ENCODE measurements at regions not wholly inside any gene's neighbourhood (a gene's known extent, or its start where the extent isn't known, plus 50 kb on each side); places are given as distances from the start of the nearest gene placed in this dataset.
"Not testable (repeated sequence)": the region's sequence is repeated elsewhere in the genome, so short reads cannot be mapped to it uniquely, and the experiment has no call there.

DNA sequence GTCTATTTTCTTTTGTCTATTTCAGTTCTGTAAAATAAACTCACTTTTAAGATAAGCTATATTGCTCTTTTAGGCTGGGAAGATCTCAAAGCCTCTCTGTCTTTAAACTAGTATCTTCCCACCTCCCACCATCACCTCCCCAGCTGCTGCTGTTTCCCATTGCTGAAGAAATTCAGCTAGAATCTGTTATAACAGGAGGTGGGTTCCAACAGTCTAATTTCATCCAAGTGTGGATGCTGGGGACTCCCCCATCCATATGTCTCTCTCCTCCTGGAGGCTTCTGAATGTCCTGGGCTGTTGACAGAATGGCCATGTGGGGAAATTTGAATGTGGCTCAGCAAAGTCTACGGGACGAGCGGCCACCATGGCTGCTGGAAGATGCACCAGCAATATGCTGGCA, 301.0 kb downstream of the RASEF start:
- no peak for DNase-seq
- in situ Hi-C loops (cut with MboI; ENCODE audit: low pct_unique_long_range_greater_than_20kb, low sequenced_read_pairs), result no loop called here

GRCh38 chr9:82763656-82764055, 299.3 kb downstream of the RASEF start:
- DNase-seq, result no peak

DNA sequence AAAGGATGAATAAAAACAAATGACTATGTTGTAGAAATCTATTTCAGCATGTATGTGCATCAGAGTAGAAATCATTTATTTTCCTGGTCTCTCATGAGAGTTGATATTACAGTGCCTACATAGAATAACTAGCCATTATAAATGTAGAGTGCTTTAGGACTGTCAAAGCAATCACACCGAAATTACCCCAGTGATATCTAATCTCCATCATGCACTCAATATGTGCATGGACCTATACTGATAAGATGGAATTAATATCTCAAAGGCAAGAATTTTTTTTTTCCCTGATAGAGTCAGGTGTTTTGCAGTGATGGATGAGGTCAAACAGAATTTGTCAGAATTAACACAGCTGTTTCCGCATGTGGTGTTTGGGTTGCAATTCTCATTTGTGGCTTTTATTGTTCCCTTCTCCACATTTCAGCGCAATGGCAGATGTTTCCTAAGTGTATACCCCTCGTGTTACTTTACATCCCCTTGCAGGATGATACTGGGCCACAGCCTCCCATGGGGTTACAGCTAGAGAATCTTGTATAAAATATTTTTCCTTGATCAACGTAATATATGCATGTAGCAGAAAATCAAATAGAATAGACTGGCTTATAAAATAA, 298.8 kb downstream of the RASEF start:
- in situ Hi-C loops (cut with MboI; ENCODE audit: low pct_unique_long_range_greater_than_20kb, low sequenced_read_pairs), result no loop called here
- DNase-seq, result peak; percentile 13

More at GRCh38 chr9:82763656-82764055, 299.3 kb downstream of the RASEF start:
- in situ Hi-C loops (cut with MboI; ENCODE audit: low pct_unique_long_range_greater_than_20kb, low sequenced_read_pairs), result no loop called here

- in situ Hi-C loops (cut with MboI; ENCODE audit: low pct_unique_long_range_greater_than_20kb, low sequenced_read_pairs); DNase-seq: not testable (repeated sequence)
Observed at GRCh38 chr9:82774707-82775231, 288.2 kb downstream of the RASEF start.

DNA sequence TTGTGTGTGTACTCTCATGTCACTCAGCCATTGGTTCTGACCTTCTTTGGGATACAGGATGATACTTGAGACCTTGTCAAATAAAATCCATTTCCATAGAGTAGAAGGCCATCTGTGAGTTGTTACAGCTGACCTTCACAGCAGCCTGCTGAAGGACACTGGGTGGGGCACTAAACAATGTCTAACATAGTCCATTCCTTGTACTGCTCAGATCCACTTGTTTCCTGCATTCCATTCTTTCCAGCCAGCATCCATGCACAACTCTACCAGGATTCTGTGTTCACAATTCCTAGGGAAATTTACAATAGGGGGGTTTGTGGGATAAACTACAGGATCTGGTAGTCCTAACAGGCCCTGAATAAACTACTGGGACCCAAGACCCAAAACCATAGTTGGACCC, 286.4 kb downstream of the RASEF start:
- DNase-seq, result no peak
- in situ Hi-C loops (cut with MboI; ENCODE audit: low pct_unique_long_range_greater_than_20kb, low sequenced_read_pairs), result no loop called here

DNA sequence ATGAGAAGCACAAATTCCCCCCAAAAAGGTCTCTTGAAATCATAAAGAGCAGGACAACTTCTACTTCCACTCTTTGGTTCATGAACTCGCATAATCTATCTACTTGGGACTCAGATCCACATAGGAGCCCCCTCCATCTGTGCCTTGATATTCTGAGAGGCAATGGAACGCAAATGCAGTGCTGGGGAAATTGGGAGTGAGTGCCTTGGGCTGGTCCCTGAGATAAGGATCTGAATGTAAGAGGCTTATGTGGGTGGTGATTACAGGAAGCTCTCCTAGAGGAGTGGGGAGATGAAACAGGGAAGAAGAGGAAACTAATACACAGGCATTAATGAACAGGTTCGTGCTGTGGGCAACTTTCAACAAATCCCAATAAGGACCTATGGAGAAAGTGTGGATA, 285.6 kb downstream of the RASEF start:
- DNase-seq, result no peak
- in situ Hi-C loops (cut with MboI; ENCODE audit: low pct_unique_long_range_greater_than_20kb, low sequenced_read_pairs), result no loop called here

GRCh38 chr9:82778923-82779322, 284.0 kb downstream of the RASEF start:
- in situ Hi-C loops (cut with MboI; ENCODE audit: low pct_unique_long_range_greater_than_20kb, low sequenced_read_pairs); DNase-seq: not testable (repeated sequence)

DNA sequence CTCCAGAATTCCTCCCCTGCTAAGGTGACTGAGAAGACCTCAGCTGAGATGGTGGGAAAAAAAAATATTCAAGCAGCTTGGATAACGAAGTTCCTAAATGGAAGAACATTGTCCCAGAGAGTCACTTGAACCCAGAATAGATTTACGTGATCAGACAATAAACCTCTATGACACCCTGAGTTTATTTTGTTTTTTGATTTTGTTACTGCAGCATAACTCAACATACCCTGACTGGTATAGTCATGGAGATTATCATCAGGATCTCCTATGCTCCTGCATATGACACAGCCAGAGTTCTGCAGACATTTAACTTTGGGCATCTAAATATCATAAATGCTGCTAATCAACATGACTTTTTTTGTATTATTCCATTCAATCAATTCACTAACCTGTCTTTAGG, 282.9 kb downstream of the RASEF start:
- in situ Hi-C loops (cut with MboI; ENCODE audit: low pct_unique_long_range_greater_than_20kb, low sequenced_read_pairs), result no loop called here
- DNase-seq, result no peak

GRCh38 chr9:82781921-82782392, 281.0 kb downstream of the RASEF start:
- no peak for DNase-seq
- in situ Hi-C loops (cut with MboI; ENCODE audit: low pct_unique_long_range_greater_than_20kb, low sequenced_read_pairs), result no loop called here

DNA sequence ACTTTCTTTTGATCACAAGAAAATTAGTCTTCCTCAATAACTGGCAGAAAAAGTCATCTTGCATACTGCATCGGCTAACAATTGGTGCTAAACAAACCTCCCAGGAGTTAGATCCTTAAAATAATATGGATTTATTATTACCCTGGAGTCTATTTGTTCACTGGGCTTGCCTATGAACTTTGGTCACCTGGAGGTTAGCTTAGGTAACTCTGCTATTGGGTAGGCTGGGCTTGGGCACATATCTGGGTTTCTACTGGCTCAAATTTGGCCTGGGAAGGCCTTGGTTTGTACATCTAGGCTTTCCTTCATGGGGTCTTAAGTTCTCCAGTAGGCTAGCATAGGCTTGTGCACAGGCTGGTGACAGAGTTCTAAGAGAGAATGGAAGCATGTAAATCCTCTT, 279.9 kb downstream of the RASEF start:
- no peak for DNase-seq
- in situ Hi-C loops (cut with MboI; ENCODE audit: low pct_unique_long_range_greater_than_20kb, low sequenced_read_pairs), result no loop called here

DNA sequence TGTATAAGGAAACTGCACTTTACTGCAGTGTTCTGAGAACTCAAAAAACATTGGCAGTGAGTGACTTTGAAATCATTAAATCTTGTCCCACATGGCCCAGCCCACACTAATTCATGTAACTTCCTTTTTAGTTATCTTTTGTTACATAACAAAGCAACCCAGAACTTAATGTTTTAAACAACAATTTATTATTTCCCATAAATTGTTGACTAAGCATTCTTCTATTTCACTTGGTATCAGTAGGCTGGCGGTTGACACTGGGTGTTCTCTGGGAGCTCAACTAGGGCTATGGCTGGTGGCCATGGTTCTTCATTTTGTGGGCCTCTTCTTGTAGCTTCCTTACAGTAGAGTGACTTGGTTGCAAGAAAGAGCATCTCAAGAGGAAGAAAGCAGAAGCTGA, 278.4 kb downstream of the RASEF start:
- no peak for DNase-seq
- in situ Hi-C loops (cut with MboI; ENCODE audit: low pct_unique_long_range_greater_than_20kb, low sequenced_read_pairs), result no loop called here

- no peak for DNase-seq
- in situ Hi-C loops (cut with MboI; ENCODE audit: low pct_unique_long_range_greater_than_20kb, low sequenced_read_pairs), result no loop called here
Observed at GRCh38 chr9:82789155-82789824, 273.7 kb downstream of the RASEF start.

DNA sequence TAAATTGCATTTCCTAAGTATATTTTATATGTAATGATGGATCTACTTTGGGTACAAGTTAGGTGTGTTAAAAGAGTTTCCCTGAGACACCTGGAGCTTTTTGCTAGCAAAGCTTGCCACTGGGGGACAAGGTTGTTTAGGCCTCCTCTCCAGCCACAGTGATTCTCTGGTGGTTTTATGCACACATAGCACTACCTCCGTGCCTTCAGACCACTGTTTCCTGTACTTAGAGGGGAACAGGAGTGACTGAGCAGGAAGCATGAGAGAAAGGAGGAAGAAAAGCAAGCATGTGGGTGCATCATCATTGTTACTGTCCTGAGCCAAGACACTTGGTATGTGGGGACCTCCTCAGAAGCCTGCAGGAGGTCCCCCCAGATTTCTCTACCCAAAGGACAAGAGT, 272.1 kb downstream of the RASEF start:
- DNase-seq, result peak; percentile 9
- in situ Hi-C loops (cut with MboI; ENCODE audit: low pct_unique_long_range_greater_than_20kb, low sequenced_read_pairs), result no loop called here

- DNase-seq, result no peak
- in situ Hi-C loops (cut with MboI; ENCODE audit: low pct_unique_long_range_greater_than_20kb, low sequenced_read_pairs), result no loop called here
Observed at GRCh38 chr9:82791692-82792091, 271.2 kb downstream of the RASEF start.

DNA sequence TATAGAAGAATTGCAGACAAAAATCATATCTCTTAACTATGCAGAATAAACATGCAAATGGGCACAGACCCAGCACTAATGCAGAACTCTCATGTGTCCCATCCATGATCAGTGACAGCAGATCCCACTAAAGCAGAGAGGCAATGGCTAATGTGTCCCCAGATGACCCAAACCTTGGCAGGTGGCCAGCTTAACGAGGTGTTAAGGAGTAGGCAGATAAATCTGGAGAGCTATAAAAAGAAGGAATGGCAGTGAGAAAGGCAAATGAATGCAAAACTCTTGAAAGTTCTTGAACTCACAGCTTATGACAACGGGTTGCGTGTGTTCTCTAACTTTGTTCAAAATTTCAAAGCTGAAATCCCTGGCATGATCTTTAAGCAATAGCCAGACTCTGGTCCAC, 265.4 kb downstream of the RASEF start:
- no peak for DNase-seq

GRCh38 chr9:82799286-82799685, 263.7 kb downstream of the RASEF start:
- in situ Hi-C loops (cut with MboI; ENCODE audit: low pct_unique_long_range_greater_than_20kb, low sequenced_read_pairs), result no loop called here

More for the DNA sequence above, 265.4 kb downstream of the RASEF start:
- in situ Hi-C loops (cut with MboI; ENCODE audit: low pct_unique_long_range_greater_than_20kb, low sequenced_read_pairs), result no loop called here

GRCh38 chr9:82805027-82805426, 257.9 kb downstream of the RASEF start:
- DNase-seq, result no peak
- in situ Hi-C loops (cut with MboI; ENCODE audit: low pct_unique_long_range_greater_than_20kb, low sequenced_read_pairs), result no loop called here

More at GRCh38 chr9:82799286-82799685, 263.7 kb downstream of the RASEF start:
- DNase-seq, result no peak

- DNase-seq, result no peak
- in situ Hi-C loops (cut with MboI; ENCODE audit: low pct_unique_long_range_greater_than_20kb, low sequenced_read_pairs), result no loop called here
Observed at GRCh38 chr9:82808478-82808877, 254.5 kb downstream of the RASEF start.

DNA sequence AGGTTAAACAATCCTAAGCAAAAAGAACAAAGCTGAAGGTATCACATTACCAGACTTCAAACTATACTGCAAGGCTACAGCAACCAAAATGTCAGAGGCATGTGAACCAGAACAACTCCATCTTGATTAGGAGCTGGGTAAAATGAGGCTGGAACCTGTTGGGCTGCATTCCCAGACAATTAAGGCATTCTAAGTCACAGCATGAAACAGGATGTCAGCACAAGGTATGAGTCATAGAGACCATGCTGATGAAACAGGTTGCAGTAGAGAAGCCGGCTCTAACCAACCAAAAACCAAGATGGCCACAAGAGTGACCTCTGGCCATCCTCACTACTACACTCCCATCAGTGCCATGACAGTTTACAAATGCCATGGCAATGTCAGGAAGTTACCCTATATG, 252.0 kb downstream of the RASEF start:
- in situ Hi-C loops (cut with MboI; ENCODE audit: low pct_unique_long_range_greater_than_20kb, low sequenced_read_pairs), result no loop called here
- DNase-seq, result no peak

DNA sequence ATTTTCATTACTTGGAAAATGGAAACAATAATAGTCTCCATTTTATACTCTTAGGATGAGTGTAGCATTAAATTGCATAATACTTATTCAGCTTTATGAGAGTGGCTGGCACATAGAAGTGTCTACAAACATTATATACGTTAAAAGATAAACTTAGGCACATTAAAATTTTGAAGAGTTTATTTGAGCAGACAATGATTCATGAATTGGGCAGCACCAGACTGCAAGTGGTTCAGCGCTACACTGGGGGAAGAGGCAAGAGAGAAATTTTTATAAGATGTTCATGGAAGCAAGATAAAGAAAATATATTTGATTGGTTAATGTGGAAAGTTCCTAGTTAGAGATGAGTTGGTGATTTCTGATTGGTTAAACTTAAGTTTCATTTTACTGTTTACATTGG, 243.7 kb downstream of the RASEF start:
- in situ Hi-C loops (cut with MboI; ENCODE audit: low pct_unique_long_range_greater_than_20kb, low sequenced_read_pairs), result no loop called here

GRCh38 chr9:82820186-82820585, 242.8 kb downstream of the RASEF start:
- DNase-seq, result no peak
- in situ Hi-C loops (cut with MboI; ENCODE audit: low pct_unique_long_range_greater_than_20kb, low sequenced_read_pairs), result no loop called here

More for the DNA sequence above, 243.7 kb downstream of the RASEF start:
- DNase-seq, result no peak
